ENCODE measurements at regions not wholly inside any gene's neighbourhood (a gene's known extent, or its start where the extent isn't known, plus 50 kb on each side); places are given as distances from the start of the nearest gene placed in this dataset.
"Not testable (repeated sequence)": the region's sequence is repeated elsewhere in the genome, so short reads cannot be mapped to it uniquely, and the experiment has no call there.

DNA sequence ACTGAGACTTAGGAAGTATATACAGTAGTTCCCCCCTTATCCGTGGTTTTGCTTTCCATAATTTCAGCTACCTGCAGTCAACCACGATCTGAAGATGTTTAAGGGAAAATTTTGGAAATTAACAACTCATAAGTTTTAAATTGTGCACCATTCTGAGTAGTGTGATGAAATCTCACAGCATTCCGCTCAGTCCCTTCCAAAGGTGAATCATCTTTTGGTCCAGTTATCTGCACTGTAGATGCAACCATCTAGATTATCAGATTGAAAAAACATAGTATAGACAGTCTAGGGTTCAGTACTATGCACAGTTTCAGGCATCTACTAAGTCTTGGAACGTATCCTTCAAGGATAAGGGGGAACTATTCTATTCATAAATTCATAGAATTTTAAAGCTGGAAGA lies 109.0 kb downstream of the ANXA3 start:
- no peak for DNase-seq (ENCODE audit: low read depth in 2 of 2)

DNA sequence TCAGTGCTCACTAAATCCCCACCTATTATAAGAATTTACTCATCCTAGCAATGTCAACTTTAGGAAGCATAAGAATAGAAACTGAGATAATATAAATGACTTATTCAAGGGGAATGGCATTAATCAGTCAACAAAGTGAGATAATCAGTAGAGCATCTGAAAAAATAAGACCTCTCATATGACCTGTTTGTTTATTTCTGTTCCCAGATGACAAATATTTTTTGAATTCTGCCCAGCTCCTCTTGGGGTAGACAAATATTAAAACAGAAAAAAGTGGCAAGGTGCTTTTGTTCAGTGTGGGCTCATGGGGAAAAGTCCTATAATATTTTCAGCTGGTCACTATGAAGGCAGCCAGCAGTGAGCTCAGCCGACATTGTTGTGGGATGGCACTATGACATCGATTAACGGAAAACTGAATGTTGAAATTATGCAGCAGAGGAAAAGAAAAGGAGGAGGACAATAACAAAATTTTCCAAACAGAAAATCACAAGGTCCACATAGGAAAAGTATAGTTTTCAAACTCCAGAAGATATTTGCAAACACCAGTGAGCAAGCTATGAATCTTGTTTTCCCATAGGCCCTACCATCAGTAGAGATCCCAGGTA lies 109.6 kb downstream of the ANXA3 start:
- peak; percentile 19 to 85 for DNase-seq (ENCODE audit: low read depth in 2 of 2)

DNA sequence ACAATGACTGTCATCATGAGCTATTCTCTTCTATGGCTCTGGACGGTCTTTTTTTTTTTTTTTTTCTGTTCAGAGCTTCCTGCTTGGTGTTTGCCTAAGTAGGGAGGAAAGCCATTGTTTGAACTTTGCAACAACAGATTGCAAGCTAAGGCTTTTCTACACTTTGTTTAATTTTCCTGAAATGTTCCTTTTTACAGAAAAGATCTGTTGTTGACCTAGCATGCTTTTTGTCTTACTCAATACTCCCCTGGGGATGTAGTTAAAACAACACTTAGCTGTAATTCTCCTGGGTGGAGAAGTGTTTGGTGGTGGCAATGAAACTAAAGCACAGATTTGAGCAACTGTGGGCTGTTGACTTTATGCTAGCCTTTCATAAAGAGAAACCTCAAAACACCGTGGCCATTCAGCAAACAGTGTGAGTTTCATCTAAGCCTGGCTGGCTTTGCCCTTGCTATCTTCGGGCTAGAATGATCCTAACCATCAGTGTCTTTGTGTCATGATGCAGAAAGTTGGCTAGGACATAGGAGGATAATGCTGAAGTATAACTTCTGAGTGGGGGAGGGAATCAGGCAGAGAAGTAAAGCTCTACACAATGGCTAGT lies 110.5 kb downstream of the ANXA3 start:
- DNase-seq (ENCODE audit: low read depth in 2 of 2): peak; percentile 76 to 87

DNA sequence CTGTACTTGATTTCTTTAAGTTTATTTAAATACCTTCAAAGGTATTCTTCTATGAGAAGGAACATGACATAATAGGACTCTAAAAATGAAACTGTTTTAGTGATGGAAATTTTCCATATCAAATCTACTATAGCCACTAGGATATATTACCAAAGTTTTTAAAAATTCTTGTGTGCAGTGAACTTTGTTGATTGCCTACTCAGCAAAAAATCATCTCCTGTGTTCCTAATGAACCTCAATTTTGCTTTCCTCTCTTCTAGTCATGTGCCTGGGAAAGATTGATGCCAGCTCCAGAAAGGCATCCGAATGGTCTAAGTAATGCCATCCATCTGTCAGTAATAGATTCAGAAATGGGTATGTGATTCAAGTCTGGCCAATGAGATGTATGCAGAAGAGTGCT lies 111.1 kb downstream of the ANXA3 start:
- DNase-seq (ENCODE audit: low read depth in 2 of 2): no peak

DNA sequence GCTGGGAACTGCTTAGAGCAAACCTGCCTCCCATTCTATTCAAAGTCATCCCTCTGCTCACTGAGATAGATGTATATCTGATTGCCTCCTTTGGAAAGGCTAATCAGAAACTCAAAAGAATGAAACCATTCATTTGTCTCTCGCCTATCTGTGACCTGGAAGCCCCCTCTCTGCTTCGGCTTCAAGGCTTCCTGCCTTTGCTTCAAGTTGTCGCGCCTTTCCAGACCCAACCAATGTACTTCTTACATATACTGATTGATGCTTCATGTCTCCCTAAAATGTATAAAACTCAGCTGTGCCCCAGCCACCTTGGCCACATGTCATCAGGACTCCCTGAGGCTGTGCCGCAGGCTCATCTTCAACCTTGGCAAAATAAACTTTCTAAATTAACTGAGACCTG lies 111.9 kb upstream of the BMP2K start:
- not testable (repeated sequence) for DNase-seq (ENCODE audit: low read depth in 2 of 2)

DNA sequence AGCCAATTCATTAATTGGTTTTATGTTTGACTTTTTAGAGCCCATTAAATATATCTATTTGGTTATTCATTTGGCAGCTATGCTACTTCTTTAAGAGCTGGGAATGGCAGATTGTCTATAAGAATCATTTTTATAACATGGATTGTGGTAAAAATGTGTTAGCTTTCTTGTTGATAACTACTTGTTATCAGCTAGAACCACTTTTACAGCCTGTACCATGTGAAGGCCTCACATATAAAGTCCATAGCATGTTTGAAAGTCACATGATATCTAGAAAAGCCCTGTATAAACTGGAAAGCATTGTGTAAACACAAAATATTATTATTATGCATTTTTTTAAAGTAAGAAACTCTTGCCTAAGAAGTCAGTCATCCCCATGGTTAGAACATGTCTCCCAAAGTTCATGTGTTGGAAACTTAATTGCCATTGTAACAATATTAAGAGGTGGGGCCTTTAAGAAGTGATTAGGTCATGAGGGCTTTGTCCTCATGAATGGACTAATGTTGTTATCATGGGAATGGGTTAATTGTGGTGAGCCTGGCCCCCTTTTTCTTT lies 110.9 kb upstream of the BMP2K start:
- DNase-seq (ENCODE audit: low read depth in 2 of 2): no peak

DNA sequence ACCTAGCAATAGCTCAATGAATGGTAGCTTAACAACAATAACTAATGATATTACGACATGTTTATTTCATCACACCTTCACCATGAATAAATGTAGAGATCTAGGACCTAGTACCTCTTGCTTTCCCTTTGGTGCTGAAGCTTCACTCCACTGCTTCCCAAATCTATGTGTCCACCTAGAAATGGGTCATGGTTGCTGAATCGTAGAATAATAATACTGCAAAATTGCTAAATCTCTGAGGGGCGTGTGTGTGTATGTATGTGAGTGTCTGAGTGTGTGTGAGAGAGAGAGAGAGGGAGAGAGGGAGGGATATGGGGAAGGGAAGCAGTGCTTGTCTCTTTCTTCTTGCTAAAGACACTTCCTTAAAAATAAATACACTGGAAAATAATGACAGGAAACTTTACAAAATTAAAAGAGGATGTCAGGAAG lies 109.3 kb upstream of the BMP2K start:
- no peak for DNase-seq (ENCODE audit: low read depth in 2 of 2)

DNA sequence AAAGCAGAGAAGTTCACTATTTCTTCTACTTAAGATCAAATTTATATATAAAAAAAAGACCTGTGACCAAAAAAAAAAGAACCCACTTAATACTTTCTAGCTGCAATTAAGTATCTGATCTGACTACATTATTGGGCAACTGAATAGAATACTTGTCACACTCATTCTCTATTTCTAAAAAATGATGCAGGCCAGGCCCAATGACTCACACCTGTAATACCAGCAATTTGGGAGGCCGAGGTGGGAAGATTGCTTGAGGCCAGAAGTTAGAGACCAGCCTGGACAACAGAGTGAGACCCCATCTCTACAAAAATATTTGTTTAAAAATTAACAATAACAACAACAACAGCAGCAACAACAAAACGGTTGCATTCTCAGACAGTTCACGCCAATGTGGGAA lies 108.8 kb upstream of the BMP2K start:
- peak in 1 of 2 donors; percentile 24 for DNase-seq (ENCODE audit: low read depth in 2 of 2)

DNA sequence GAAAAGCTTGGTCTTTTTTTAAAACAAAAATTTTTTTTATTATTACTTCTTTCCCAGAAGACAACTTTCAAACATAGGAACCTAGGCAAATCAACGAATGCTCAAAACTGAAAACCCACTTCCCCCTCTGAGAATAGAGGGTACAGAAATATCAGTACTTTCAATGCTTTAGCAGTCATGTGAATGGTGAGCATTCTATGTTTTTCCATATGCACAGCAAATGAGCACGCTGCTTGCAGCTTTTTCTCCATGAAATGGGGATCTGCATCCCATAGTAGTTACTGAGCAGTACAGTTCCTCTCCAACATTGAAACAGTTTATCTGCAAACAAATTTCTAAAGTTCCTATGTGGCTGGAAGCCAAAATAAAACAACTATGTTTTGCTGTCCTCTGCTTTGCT lies 108.4 kb upstream of the BMP2K start:
- DNase-seq (ENCODE audit: low read depth in 2 of 2): peak in 1 of 2 donors; percentile 28

DNA sequence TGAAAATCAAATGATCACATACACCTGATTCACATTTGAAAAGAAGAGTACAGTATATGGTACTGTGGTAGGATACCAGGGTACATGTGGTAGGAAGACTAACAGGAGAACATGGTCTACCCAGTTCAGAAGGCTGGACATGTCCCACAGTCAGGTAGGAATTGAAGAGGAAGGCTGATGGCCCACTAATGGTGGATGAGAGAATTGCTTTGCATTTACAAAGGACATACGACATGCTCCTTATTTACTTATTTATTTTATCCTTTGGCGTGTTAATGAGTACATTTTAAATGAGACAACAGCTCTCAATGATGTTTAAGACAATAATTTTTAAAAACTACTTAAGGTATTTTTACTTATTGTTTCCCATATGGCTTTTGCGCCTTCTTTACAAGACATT lies 106.7 kb upstream of the BMP2K start:
- DNase-seq (ENCODE audit: low read depth in 2 of 2): peak in 1 of 2 donors; percentile 27

DNA sequence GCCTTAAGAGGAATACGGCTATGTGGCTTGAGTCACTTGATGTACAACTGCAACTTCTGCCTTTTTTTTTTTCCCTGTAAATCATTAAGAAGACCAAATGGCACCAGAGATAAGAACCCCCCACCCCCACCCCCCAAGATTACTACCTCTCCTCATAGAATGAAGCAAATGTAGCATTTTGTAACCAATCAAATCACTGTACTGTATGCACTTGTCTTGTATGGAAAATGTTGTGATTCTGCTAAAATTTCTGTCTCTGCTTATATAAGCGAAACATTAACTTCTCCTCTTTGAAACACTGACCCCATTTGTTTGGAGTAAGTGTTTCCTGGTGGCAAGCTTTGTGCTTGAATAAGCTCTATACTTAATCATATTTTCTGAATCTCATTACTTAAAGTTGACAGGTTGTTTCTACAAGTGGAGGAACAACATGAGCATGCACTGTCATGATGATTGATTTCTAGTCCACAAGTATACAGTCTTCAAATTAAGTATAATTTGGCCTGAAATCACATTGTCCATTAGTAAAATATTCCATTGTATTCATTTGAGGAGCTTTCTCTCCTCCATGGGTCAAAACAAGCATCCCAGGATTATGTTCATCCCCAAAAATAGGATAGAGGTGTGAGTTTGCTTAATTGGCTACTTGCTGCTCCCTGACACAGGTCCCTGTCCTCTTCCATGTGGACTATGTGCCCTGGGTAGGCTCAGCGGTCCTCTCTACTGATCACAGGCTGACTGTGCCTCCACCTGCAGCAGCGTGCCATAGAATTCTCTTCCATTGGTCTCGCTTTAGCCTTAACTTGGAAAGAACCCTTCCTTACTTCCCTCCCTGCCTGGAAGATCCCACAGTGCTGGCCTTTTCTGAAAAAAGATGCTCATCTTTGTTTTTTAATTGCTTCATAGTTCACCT lies 104.0 kb upstream of the BMP2K start:
- DNase-seq (ENCODE audit: low read depth in 2 of 2): peak in 1 of 2 donors; percentile 71

DNA sequence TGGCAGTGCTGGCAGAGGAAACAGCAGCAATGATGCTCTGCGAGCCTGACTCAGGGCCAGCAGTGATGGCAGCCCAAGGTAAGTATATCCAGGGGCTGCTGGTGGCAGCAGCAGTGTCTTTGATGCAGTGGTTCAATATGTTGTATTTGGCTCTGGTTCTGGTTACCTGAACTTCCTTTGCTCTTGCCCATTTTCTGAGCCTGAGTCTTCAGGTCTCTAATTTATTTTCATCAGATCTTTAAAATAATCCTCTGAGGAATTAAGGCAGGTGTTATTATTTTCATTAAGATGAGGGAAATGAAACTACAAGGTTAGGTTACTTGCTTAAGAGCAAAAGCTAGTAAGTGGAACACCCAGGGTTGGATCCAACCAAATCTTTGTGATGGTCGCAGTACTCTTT lies 102.8 kb upstream of the BMP2K start:
- no peak for DNase-seq (ENCODE audit: low read depth in 2 of 2)

DNA sequence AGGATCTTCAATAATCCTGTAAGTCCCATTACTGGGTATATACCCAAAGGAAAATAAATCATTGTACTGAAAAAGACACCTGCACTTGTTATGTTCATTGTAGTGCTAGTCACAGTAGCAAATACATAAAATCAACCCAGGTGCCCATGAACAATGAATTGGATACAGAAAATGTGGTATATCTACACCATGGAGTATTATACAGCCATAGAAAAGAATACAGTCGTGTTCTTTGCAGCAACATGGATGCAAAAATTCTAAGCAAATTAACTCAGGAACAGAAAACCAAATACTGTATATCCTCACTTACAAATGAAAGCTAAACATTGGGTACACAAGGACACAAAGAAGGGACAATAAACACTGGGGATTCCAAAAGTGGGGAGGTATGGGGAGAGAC lies 100.8 kb upstream of the BMP2K start:
- no peak for DNase-seq (ENCODE audit: low read depth in 2 of 2)

DNA sequence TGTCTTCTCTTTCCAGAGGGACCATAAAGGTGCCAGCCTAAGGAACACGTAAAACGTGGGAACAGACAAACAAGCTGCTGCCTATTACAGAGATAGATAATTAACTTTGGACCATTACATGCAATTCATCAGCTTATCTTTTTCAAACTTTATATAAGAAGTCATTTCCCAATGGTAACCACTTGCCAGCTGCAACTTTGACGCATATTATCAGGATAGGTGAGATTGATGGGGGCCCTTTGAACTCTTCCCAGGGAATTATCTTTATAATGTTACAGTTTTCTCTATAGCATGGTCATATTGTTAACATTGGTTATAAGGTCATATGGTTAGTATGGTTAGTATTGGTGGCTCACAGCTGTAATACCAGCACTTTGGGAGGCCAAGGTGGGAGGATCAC lies 94.1 kb upstream of the BMP2K start:
- DNase-seq (ENCODE audit: low read depth in 2 of 2): no peak

DNA sequence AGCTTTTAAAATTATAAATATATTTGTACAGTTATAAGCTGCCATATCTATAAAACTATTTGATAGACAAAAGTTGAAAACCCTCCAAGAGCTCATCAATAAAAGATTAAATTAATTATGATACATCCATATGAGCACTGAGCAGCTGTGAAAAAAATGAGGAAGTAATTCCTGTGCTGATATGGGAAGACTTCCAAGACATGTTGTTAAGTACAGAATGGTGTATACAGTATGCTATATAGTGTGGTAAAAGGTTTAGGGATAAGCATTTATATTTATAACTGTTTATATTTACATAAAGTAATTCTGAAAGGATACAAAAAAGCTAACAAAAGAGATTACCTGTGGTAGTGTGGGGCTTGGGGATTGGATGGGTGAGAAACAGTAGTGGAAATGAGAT lies 92.8 kb upstream of the BMP2K start:
- DNase-seq (ENCODE audit: low read depth in 2 of 2): no peak

DNA sequence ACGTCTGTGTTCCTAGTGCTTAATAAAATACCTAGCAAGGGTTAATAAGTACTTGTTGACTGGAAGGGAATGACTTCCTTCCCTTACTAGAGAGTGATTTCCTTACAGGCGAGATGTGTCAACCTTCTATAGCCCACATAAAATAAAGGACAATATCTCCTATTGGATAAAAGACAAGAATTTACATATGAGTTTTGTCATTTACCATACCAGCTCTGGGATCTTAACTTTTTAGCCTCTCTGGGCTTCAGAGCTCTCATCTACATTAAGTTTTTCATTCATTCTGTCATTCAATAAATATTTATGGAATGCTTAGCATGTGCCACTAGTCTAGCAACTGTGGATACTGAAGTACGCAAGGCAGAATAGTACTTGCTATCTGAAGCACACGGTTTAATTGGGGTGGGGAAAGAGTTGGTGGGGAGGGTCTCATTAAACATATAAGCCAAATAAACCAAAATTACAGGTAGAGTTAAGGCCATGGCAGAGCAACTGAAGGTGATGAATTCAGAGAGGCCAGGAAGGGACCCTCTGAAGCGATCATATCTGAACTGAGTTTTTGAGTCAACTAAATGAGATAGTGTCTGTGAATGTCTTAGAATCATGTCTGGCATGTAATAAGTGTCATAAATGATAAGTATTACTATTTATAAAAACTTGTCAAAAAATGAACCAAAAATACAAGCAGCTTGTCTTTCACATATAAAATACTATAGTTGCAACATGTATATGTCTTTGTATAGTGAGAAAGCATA lies 91.6 kb upstream of the BMP2K start:
- DNase-seq (ENCODE audit: low read depth in 2 of 2): peak; percentile 49 to 52

DNA sequence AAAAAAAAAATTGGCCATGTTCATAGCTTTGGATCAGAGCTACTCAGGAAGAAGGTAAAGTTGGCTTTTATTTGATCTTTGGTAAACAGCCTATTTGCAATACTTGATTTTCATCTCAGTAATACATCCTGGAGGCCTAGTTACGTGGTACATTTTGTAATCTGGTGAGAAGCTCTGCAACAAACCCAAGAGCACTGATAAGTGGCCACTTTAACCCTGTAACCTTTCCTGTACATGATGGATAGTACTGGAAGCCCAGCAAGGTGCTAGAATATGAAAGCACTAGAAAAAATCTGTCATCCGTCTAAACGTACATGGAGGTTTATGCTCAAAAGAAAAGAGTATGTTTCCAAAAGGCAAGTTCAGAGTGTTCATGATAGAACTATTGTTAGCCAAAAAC lies 88.3 kb upstream of the BMP2K start:
- DNase-seq (ENCODE audit: low read depth in 2 of 2): no peak

DNA sequence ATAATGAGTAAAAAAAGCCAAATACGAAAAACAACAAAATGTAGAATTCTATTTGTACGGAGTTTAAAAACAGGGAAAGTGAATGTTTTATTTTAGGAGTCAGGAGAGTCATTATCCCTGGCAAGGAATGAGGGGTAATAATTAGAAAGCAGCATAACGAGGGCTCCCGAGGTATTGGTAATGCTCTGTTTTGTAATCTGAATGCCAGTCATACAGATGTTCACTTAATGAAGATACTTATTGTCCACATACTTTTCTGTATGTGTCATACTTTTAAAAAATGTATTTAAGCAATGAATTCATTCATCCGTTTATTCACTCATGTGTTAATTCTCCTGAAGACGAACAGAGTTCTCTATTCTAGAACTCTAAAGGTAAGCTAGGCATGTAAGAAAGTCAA lies 87.8 kb upstream of the BMP2K start:
- DNase-seq (ENCODE audit: low read depth in 2 of 2): no peak

DNA sequence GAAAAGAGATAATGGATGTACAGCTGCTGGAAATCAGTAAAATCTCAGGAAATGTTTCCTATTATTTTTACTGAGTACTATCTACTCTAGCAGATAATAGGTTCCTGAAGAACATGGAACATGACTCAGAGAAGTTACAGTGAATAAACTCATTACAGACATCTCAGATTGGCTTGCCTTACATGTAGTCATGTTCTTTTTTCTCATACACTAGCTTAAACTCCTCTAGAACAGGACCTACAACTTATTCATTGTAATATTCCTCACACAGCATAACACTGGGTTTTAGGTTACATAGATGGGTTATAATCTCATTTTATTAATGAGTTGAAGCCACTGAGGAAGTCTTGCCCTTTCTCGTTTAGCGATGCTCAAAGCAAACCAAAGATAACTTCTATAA lies 86.9 kb upstream of the BMP2K start:
- no peak for DNase-seq (ENCODE audit: low read depth in 2 of 2)

DNA sequence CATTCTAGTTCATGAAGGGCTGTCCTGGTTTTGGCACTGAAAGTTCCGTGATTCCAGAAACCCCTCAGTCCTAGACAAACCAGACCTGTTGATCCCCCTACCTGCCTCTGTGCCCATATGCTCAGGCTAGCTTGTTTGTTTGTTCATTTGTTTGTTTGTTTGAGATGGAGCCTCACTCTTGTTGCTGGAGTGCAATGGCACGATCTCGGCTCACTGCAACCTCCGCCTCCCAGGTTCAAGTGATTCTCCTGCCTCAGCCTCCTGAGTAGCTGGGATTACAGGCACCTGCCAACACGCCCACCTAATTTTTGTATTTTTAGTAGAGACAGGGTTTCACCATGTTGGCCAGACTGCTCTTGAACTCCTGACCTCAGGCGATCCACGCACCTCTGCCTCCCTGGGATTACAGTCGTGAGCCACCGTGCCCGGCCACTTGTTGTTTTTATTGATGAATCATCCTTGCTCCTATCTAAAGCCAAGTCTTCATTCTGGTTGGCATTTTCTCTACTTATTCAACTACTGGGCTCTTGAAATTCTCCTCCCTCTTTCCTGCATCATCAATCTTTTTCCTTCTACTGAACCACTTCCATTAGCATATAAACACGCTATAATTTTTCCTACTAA lies 86.3 kb upstream of the BMP2K start:
- no peak for DNase-seq (ENCODE audit: low read depth in 2 of 2)

DNA sequence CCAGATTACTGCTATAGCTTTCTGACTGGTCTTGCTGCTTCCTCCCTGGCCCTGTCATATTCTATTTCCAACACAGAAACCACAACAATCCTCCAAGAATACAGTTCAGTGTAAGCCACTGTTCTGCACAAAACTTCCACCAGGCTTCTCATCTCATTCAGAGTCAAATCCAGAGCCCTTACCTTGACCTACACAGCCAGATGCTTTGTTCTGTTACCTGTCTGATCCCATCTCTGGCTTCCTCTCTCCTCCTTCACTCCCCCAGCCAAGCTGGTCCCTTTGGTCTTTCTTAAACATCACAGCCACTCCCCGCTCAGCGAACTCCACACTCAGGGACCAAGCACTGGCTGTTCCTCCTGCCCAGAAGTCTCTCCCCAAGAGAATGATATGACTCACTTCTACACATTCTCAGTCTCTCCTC lies 84.8 kb upstream of the BMP2K start:
- DNase-seq (ENCODE audit: low read depth in 2 of 2): no peak
